SK-N-SH (cell line): ENCODE measurements at regions not wholly inside any gene's neighbourhood (a gene's known extent, or its start where the extent isn't known, plus 50 kb on each side); places are given as distances from the start of the nearest gene placed in this dataset.

Experiments
- CTCF ChIA-PET: fragments of 300-600, 350-600 bp; formaldehyde crosslinking; extraction: SDS; loops from one replicate; lab custom pipeline; 2021; lab: Yijun Ruan, JAX
- POLR2A ChIA-PET: fragments of 350-600 bp; sonication (Branson Sonifier 250); formaldehyde crosslinking; extraction: SDS; loops from one replicate; lab custom pipeline; 2020; ENCODE audit warnings: antibody characterized with exemption, inconsistent platforms; lab: Yijun Ruan, JAX
- DNase-seq: peaks from one replicate; pipeline ENCODE4 v3.0.0; 2012
- H2AFZ ChIP-seq: fragments of 200-600 bp; sonication (generic); 2 replicates; pipeline ENCODE4 v1.8.1; 2016; ENCODE audit warnings: antibody characterized with exemption, mild to moderate bottlenecking, low read depth
- H3F3A ChIP-seq: fragments of 200-600 bp; sonication (generic); replicated peaks from 2 replicates; pipeline ENCODE3; 2016; ENCODE audit warnings: antibody characterized with exemption, mild to moderate bottlenecking; ENCODE audit not compliant: insufficient read depth
- H3K27ac ChIP-seq, 2 experiments: fragments of 200-500 bp in 1 of 2; fragments of 200-600 bp in 1 of 2; sonication (Bioruptor generic) in 1 of 2; sonication (generic), shearing (Covaris generic) in 1 of 2; 2 replicates each; pipeline versions ENCODE4 v1.5.1 to v1.6.1; 2014 to 2016; ENCODE audit warnings: low read depth in 2 of 2, inconsistent platforms in 1 of 2, low read length in 1 of 2, mild to moderate bottlenecking in 1 of 2, mixed read lengths in 1 of 2
- H3K27me3 ChIP-seq: fragments of 200-600 bp; sonication (generic), shearing (Covaris generic); 2 replicates; pipeline ENCODE4 v1.6.1; 2016; ENCODE audit warnings: mixed run types; ENCODE audit not compliant: insufficient read depth
- H3K36me3 ChIP-seq, 2 experiments: fragments of 200-500 bp in 1 of 2; fragments of 200-600 bp in 1 of 2; sonication (Bioruptor generic) in 1 of 2; sonication (generic) in 1 of 2; replicated peaks in 1 of 2; 2 replicates each; pipeline versions ENCODE3 to v1.5.1; 2014 to 2016; ENCODE audit warnings: low read length in 1 of 2, mild to moderate bottlenecking in 1 of 2; ENCODE audit not compliant: insufficient read depth in 2 of 2, control insufficient read depth in 1 of 2
- H3K4me1 ChIP-seq, 2 experiments: fragments of 200-500 bp in 1 of 2; fragments of 200-600 bp in 1 of 2; sonication (Bioruptor generic) in 1 of 2; sonication (generic), shearing (Covaris generic) in 1 of 2; 2 replicates each; pipeline versions ENCODE4 v1.5.1 to v1.6.1; 2014 to 2016; ENCODE audit warnings: low read depth in 1 of 2, low read length in 1 of 2, mixed run types in 1 of 2; ENCODE audit not compliant: insufficient read depth in 2 of 2, control insufficient read depth in 1 of 2
- H3K4me2 ChIP-seq: fragments of 200-600 bp; sonication (generic), shearing (Covaris generic); 2 replicates; pipeline ENCODE4 v1.6.1; 2017; ENCODE audit warnings: mixed run types
- H3K4me3 ChIP-seq, 2 experiments: fragments of 200-500 bp in 1 of 2; fragments of 200-600 bp in 1 of 2; sonication (Bioruptor generic) in 1 of 2; sonication (generic), shearing (Covaris generic) in 1 of 2; 2 replicates each; pipeline versions ENCODE4 v1.5.1 to v1.8.1; 2014 to 2016; ENCODE audit warnings: low read depth in 2 of 2, inconsistent platforms in 1 of 2, low read length in 1 of 2, mild to moderate bottlenecking in 1 of 2, mixed read lengths in 1 of 2, moderate library complexity in 1 of 2
- H3K79me2 ChIP-seq: fragments of 200-600 bp; sonication (generic); 2 replicates; pipeline ENCODE4 v1.8.1; 2017; ENCODE audit warnings: mild to moderate bottlenecking; ENCODE audit not compliant: insufficient read depth
- H3K9ac ChIP-seq: fragments of 200-600 bp; sonication (generic); 2 replicates; pipeline ENCODE4 v1.6.1; 2017; ENCODE audit warnings: mixed run types
- H3K9me2 ChIP-seq: fragments of 200-600 bp; sonication (generic); 2 replicates; pipeline ENCODE4 v1.6.1; 2017; ENCODE audit warnings: mixed run types
- H3K9me3 ChIP-seq: fragments of 200-600 bp; sonication (generic); 2 replicates; pipeline ENCODE4 v1.6.1; 2017; ENCODE audit warnings: mixed run types, mild to moderate bottlenecking, moderate library complexity
- H4K20me1 ChIP-seq: fragments of 200-600 bp; sonication (generic); 2 replicates; pipeline ENCODE4 v1.6.1; 2017; ENCODE audit warnings: mild to moderate bottlenecking, mixed run types; ENCODE audit not compliant: insufficient read depth
- CHD2 ChIP-seq: fragments of 150-350 bp; IDR thresholded peaks from 2 replicates; pipeline ENCODE4 v1.6.1; 2018; ENCODE audit warnings: low read length; ENCODE audit not compliant: partially characterized antibody
- CTCF ChIP-seq: fragments of 200-600 bp; sonication (generic); IDR thresholded peaks from 2 replicates; pipeline ENCODE4 v1.6.1; 2017; ENCODE audit warnings: antibody characterized with exemption, mild to moderate bottlenecking, moderate library complexity
- ELF1 ChIP-seq: IDR thresholded peaks from 2 replicates; pipeline ENCODE4 v1.4.0; 2012
- EP300 ChIP-seq, 2 experiments: IDR thresholded peaks; 2 replicates each; pipeline versions ENCODE4 v1.4.0 to v1.6.1; 2012; ENCODE audit warnings: borderline replicate concordance in 1 of 2, low read depth in 1 of 2, low read length in 1 of 2
- EZH2phosphoT487 ChIP-seq: fragments of 200-600 bp; sonication (generic); IDR thresholded peaks from 2 replicates; pipeline ENCODE4 v1.6.1; 2017; ENCODE audit warnings: low read depth, mixed run types, mild to moderate bottlenecking, antibody characterized with exemption, moderate library complexity, borderline replicate concordance
- FOXM1 ChIP-seq: IDR thresholded peaks from 2 replicates; pipeline ENCODE4 v1.4.0; 2012; ENCODE audit warnings: low read depth, mild to moderate bottlenecking
- GABPA ChIP-seq: IDR thresholded peaks from 2 replicates; pipeline ENCODE4 v1.4.0; 2012; ENCODE audit warnings: low read depth, mild to moderate bottlenecking
- IRF3 ChIP-seq: fragments of 150-350 bp; IDR thresholded peaks from 2 replicates; pipeline ENCODE4 v1.6.1; 2016; ENCODE audit warnings: mild to moderate bottlenecking, low read depth, low read length
- JUND ChIP-seq: IDR thresholded peaks from 2 replicates; pipeline ENCODE4 v1.4.0; 2012
- NFIC ChIP-seq: IDR thresholded peaks from 2 replicates; pipeline ENCODE4 v1.4.0; 2012; ENCODE audit warnings: borderline replicate concordance
- NRF1 ChIP-seq: IDR thresholded peaks from 2 replicates; pipeline ENCODE4 v1.6.1; 2012; ENCODE audit warnings: low read depth, mild to moderate bottlenecking, low read length
- PBX3 ChIP-seq: IDR thresholded peaks from 2 replicates; pipeline ENCODE4; 2012
- RCOR1 ChIP-seq: fragments of 150-350 bp; IDR thresholded peaks from 2 replicates; pipeline ENCODE4 v1.6.1; 2017; ENCODE audit warnings: antibody characterized with exemption, low read length
- REST ChIP-seq: IDR thresholded peaks from 2 replicates; pipeline ENCODE4 v1.6.1; 2012; ENCODE audit warnings: mild to moderate bottlenecking, low read depth, low read length, moderate library complexity
- RFX5 ChIP-seq: IDR thresholded peaks from 2 replicates; pipeline ENCODE4 v1.6.1; 2012; ENCODE audit warnings: mild to moderate bottlenecking, improper control_type of control experiment, low read length
- TEAD4 ChIP-seq: IDR thresholded peaks from 2 replicates; pipeline ENCODE4 v1.4.0; 2012; ENCODE audit warnings: mild to moderate bottlenecking, borderline replicate concordance; ENCODE audit not compliant: insufficient read depth
- USF1 ChIP-seq: IDR thresholded peaks from 2 replicates; pipeline ENCODE4 v1.4.0; 2012; ENCODE audit warnings: low read depth, borderline replicate concordance
- YY1 ChIP-seq: IDR thresholded peaks from 2 replicates; pipeline ENCODE4 v1.4.0; 2012; ENCODE audit warnings: low read depth, mild to moderate bottlenecking

GRCh38 chr11:80995523-80995922 is 1554.7 kb upstream of the TENM4 start (continued):
- TF ChIP-seq REST: no peak
- no peak for TF ChIP-seq NFIC

GRCh38 chr11:80993536-80993935 is 1552.7 kb upstream of the TENM4 start:
- Histone ChIP-seq H3K4me2 (no peak overlapping the region), H3F3A (no peaks in the 10 kb centered on the region), H3K79me2 (no peaks in the 10 kb centered on the region), H3K36me3 (no peaks in the 10 kb centered on the region), H3K27ac (no peak overlapping the region), H3K4me1 (peaks cover 0 to 3% of the 10 kb centered on the region in 2 experiments; a peak in 1 of 4 replicates), H3K27me3 (no peaks in the 10 kb centered on the region), H3K9ac (no peak overlapping the region), H2AFZ (0 out of 2 replicates have a peak overlapping the region, but pooled peaks have one; percentile 31), H3K9me3 (no peaks in the 10 kb centered on the region), H4K20me1 (no peaks in the 10 kb centered on the region), H3K4me3 (no peak overlapping the region), H3K9me2 (no peaks in the 10 kb centered on the region)
- ChIA-PET CTCF (no interaction called here), POLR2A (no interaction called here)
- DNase-seq: no peak
- TF ChIP-seq RCOR1: no peak
- TF ChIP-seq JUND: no peak
- no peak for TF ChIP-seq RFX5
- TF ChIP-seq TEAD4: no peak
- TF ChIP-seq CHD2: no peak
- no peak for TF ChIP-seq EP300 (IDR thresholded peaks at IDR 0.05; ENCODE audit: borderline replicate concordance in 1 of 2, low read depth in 1 of 2, low read length in 1 of 2)
- no peak for TF ChIP-seq GABPA
- no peak for TF ChIP-seq FOXM1
- no peak for TF ChIP-seq CTCF
- no peak for TF ChIP-seq USF1
- no peak for TF ChIP-seq EZH2phosphoT487
- TF ChIP-seq ELF1: no peak
- TF ChIP-seq PBX3: no peak
- no peak for TF ChIP-seq IRF3
- TF ChIP-seq REST: no peak
- TF ChIP-seq YY1: no peak
- TF ChIP-seq NRF1: no peak
